ENCODE measurements at regions not wholly inside any gene's neighbourhood (a gene's known extent, or its start where the extent isn't known, plus 50 kb on each side); places are given as distances from the start of the nearest gene placed in this dataset.

DNA sequence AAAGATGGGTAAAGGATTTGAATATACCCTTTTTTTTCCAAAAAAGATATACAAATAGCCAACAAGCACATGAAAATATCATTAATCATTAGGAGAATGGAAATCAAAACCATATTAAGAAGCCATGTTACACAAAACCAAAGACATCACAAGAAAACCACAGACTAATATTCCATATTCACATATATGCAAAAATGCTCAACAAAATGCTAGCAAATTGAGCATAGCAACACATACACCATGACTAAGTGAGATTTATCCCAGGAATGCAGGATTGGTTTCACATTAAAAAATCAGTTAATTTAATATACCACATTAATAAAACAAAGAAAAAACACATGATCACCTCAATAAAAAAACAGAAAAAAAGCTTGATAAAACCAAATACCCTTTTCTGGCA lies 84.7 kb upstream of the LMNTD1 start:
- Histone ChIP-seq H3K4me1 (ENCODE audit: control insufficient read depth, insufficient read depth, low read depth, low read length) (no peaks in the 10 kb centered on the region), H2AFZ (ENCODE audit: low read depth, low read length) (no peak overlapping the region), H2AK5ac (ENCODE audit: low read length, severe bottlenecking) (no peak overlapping the region), H3K18ac (ENCODE audit: low read depth in 1 of 2, low read length in 2 of 2) (no peak overlapping the region), H3K4me2 (ENCODE audit: low read length, poor library complexity, severe bottlenecking) (no peak overlapping the region), H3K9me3 (ENCODE audit: control insufficient read depth, low read length) (peaks cover 5% of the 10 kb centered on the region), H3K27me3 (ENCODE audit: control insufficient read depth in 1 of 2, insufficient read depth in 1 of 2, low read length in 2 of 2) (no peaks in the 10 kb centered on the region), H3K14ac (ENCODE audit: low read length in 2 of 2) (no peak overlapping the region), H3K27ac (ENCODE audit: low read length, poor library complexity, severe bottlenecking) (no peak overlapping the region), H4K91ac (ENCODE audit: low read length) (no peak overlapping the region), H3K4me3 (ENCODE audit: insufficient read depth in 1 of 2, low read depth in 1 of 2, low read length in 2 of 2) (no peak overlapping the region), H2BK120ac (ENCODE audit: low read depth, low read length) (no peak overlapping the region), H3K79me1 (replicated peaks; ENCODE audit: low read length, poor library complexity, severe bottlenecking) (no peaks in the 10 kb centered on the region), H2BK15ac (ENCODE audit: low read depth, poor library complexity, severe bottlenecking) (no peak overlapping the region), H4K8ac (ENCODE audit: low read length) (no peak overlapping the region), H3K23ac (ENCODE audit: low read length in 2 of 2) (no peak overlapping the region), H2BK12ac (ENCODE audit: low read length in 2 of 2) (no peak overlapping the region), H3K4ac (ENCODE audit: low read depth in 1 of 2, low read length in 2 of 2) (no peak overlapping the region), H3K9ac (ENCODE audit: low read length) (no peak overlapping the region), H3K36me3 (ENCODE audit: control insufficient read depth in 1 of 2, insufficient read depth in 2 of 2, low read depth in 1 of 2, low read length in 2 of 2) (no peaks in the 10 kb centered on the region), H2BK5ac (ENCODE audit: low read depth, low read length, poor library complexity, severe bottlenecking) (no peak overlapping the region)
- no peak for DNase-seq

DNA sequence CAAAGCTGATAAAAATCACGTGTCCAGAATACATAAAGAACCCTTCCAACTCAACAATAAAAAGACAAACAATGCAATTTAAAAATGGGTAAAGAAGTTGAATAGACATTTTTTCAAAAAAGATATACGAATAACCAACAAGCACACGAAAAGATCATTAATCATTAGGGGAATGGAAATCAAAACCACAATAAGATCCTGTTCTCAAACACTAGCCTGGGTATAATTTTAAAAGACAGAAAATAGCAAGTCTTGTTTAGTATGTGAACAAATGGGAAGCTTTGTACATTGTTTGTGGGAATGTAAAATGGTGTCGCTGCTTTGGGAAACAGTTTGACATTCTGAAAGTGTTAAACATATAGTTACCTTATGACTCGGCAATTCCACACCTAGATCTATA lies 86.3 kb upstream of the LMNTD1 start:
- no peak overlapping the region for H3K27ac ChIP-seq (ENCODE audit: low read length, poor library complexity, severe bottlenecking)

DNA sequence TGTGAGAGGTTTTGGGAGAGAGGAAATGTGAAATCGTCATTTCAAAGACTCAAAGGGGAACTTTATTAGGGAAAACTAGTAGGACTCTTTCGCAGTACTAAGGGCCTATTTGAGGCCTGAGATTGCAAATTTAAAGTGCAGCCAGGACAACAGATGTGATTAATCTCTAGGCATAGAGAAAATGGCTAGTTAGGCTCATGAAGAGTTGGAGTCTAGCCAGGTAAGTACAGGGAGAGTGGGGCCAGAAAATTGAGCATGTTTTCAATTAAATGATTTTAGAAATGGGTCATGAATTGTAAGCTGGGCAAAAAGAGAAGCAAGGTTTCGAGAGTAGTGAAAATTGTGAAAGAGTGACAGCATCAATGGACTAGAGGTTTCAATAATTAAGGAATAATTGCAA lies 91.9 kb upstream of the LMNTD1 start:
- Histone ChIP-seq H4K8ac (ENCODE audit: low read length) (no peak overlapping the region), H2AFZ (ENCODE audit: low read depth, low read length) (no peak overlapping the region), H2AK5ac (ENCODE audit: low read length, severe bottlenecking) (no peak overlapping the region), H3K4me3 (ENCODE audit: insufficient read depth in 1 of 2, low read depth in 1 of 2, low read length in 2 of 2) (no peak overlapping the region), H3K79me1 (replicated peaks; ENCODE audit: low read length, poor library complexity, severe bottlenecking) (no peaks in the 10 kb centered on the region), H3K27ac (ENCODE audit: low read length, poor library complexity, severe bottlenecking) (no peak overlapping the region), H3K4me2 (ENCODE audit: low read length, poor library complexity, severe bottlenecking) (no peak overlapping the region), H3K14ac (ENCODE audit: low read length in 2 of 2) (no peak overlapping the region), H2BK120ac (ENCODE audit: low read depth, low read length) (no peak overlapping the region), H3K9me3 (ENCODE audit: control insufficient read depth, low read length) (no peaks in the 10 kb centered on the region), H2BK5ac (ENCODE audit: low read depth, low read length, poor library complexity, severe bottlenecking) (no peak overlapping the region), H3K4ac (ENCODE audit: low read depth in 1 of 2, low read length in 2 of 2) (no peak overlapping the region), H2BK15ac (ENCODE audit: low read depth, poor library complexity, severe bottlenecking) (no peak overlapping the region), H4K91ac (ENCODE audit: low read length) (no peak overlapping the region), H3K23ac (ENCODE audit: low read length in 2 of 2) (no peak overlapping the region), H3K18ac (ENCODE audit: low read depth in 1 of 2, low read length in 2 of 2) (no peak overlapping the region), H2BK12ac (ENCODE audit: low read length in 2 of 2) (no peak overlapping the region), H3K9ac (ENCODE audit: low read length) (peak overlapping the region; percentile 74), H3K4me1 (ENCODE audit: control insufficient read depth, insufficient read depth, low read depth, low read length) (peaks cover 3% of the 10 kb centered on the region), H3K27me3 (ENCODE audit: control insufficient read depth in 1 of 2, insufficient read depth in 1 of 2, low read length in 2 of 2) (no peaks in the 10 kb centered on the region), H3K36me3 (ENCODE audit: control insufficient read depth in 1 of 2, insufficient read depth in 2 of 2, low read depth in 1 of 2, low read length in 2 of 2) (no peaks in the 10 kb centered on the region)
- 91% methylated on average over 3 of the region's 3 CpGs for WGBS
- no peak for DNase-seq

More for the DNA sequence above, 86.3 kb upstream of the LMNTD1 start:
- H2BK5ac ChIP-seq (ENCODE audit: low read depth, low read length, poor library complexity, severe bottlenecking): no peak overlapping the region
- peaks cover 5% of the 10 kb centered on the region for H3K9me3 ChIP-seq (ENCODE audit: control insufficient read depth, low read length)
- DNase-seq: no peak
- H3K14ac ChIP-seq (ENCODE audit: low read length in 2 of 2): no peak overlapping the region
- H3K18ac ChIP-seq (ENCODE audit: low read depth in 1 of 2, low read length in 2 of 2): no peak overlapping the region
- H3K27me3 ChIP-seq (ENCODE audit: control insufficient read depth in 1 of 2, insufficient read depth in 1 of 2, low read length in 2 of 2): no peaks in the 10 kb centered on the region
- no peak overlapping the region for H4K8ac ChIP-seq (ENCODE audit: low read length)
- H2AK5ac ChIP-seq (ENCODE audit: low read length, severe bottlenecking): no peak overlapping the region
- no peak overlapping the region for H3K4me2 ChIP-seq (ENCODE audit: low read length, poor library complexity, severe bottlenecking)
- no peaks in the 10 kb centered on the region for H3K36me3 ChIP-seq (ENCODE audit: control insufficient read depth in 1 of 2, insufficient read depth in 2 of 2, low read depth in 1 of 2, low read length in 2 of 2)
- H3K23ac ChIP-seq (ENCODE audit: low read length in 2 of 2): no peak overlapping the region
- no peak overlapping the region for H3K9ac ChIP-seq (ENCODE audit: low read length)
- 80% methylated on average over 2 of the region's 5 CpGs for WGBS
- H2BK120ac ChIP-seq (ENCODE audit: low read depth, low read length): no peak overlapping the region
- H2BK12ac ChIP-seq (ENCODE audit: low read length in 2 of 2): no peak overlapping the region
- H3K4ac ChIP-seq (ENCODE audit: low read depth in 1 of 2, low read length in 2 of 2): no peak overlapping the region
- H2AFZ ChIP-seq (ENCODE audit: low read depth, low read length): no peak overlapping the region
- H3K4me3 ChIP-seq (ENCODE audit: insufficient read depth in 1 of 2, low read depth in 1 of 2, low read length in 2 of 2): no peak overlapping the region
- no peak overlapping the region for H2BK15ac ChIP-seq (ENCODE audit: low read depth, poor library complexity, severe bottlenecking)
- H3K4me1 ChIP-seq (ENCODE audit: control insufficient read depth, insufficient read depth, low read depth, low read length): no peaks in the 10 kb centered on the region
- no peak overlapping the region for H4K91ac ChIP-seq (ENCODE audit: low read length)
- H3K79me1 ChIP-seq (replicated peaks; ENCODE audit: low read length, poor library complexity, severe bottlenecking): no peaks in the 10 kb centered on the region

DNA sequence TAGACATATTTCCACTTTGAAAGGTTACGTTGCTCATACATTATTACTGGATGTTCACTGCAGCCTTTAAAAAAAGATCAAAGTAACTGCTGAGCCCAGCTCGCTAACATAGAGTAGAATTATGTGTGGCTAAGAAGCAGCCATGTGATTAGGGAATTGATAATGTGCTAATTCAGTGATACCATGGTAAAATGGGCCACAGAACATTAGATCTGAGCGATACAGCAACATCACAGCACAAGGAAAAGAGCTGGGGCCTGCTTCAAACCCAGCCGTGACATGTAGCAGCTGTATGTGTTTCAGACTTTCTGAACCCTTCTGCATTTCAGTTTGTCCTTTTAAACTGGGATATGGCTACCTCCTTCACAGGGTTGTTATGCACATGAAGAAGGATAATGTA lies 92.3 kb upstream of the LMNTD1 start:
- no peak overlapping the region for H2BK120ac ChIP-seq (ENCODE audit: low read depth, low read length)
- H3K36me3 ChIP-seq (ENCODE audit: control insufficient read depth in 1 of 2, insufficient read depth in 2 of 2, low read depth in 1 of 2, low read length in 2 of 2): no peaks in the 10 kb centered on the region
- H3K27me3 ChIP-seq (ENCODE audit: control insufficient read depth in 1 of 2, insufficient read depth in 1 of 2, low read length in 2 of 2): no peaks in the 10 kb centered on the region
- H3K18ac ChIP-seq (ENCODE audit: low read depth in 1 of 2, low read length in 2 of 2): no peak overlapping the region
- H3K4me2 ChIP-seq (ENCODE audit: low read length, poor library complexity, severe bottlenecking): no peak overlapping the region
- H3K23ac ChIP-seq (ENCODE audit: low read length in 2 of 2): no peak overlapping the region
- no peak overlapping the region for H2AFZ ChIP-seq (ENCODE audit: low read depth, low read length)
- no peak for DNase-seq
- no peak overlapping the region for H2BK5ac ChIP-seq (ENCODE audit: low read depth, low read length, poor library complexity, severe bottlenecking)
- H2BK15ac ChIP-seq (ENCODE audit: low read depth, poor library complexity, severe bottlenecking): no peak overlapping the region
- no peak overlapping the region for H3K4me3 ChIP-seq (ENCODE audit: insufficient read depth in 1 of 2, low read depth in 1 of 2, low read length in 2 of 2)
- H3K27ac ChIP-seq (ENCODE audit: low read length, poor library complexity, severe bottlenecking): no peak overlapping the region
- no peak overlapping the region for H2AK5ac ChIP-seq (ENCODE audit: low read length, severe bottlenecking)
- peaks cover 3% of the 10 kb centered on the region for H3K4me1 ChIP-seq (ENCODE audit: control insufficient read depth, insufficient read depth, low read depth, low read length)
- H3K4ac ChIP-seq (ENCODE audit: low read depth in 1 of 2, low read length in 2 of 2): no peak overlapping the region
- H3K9me3 ChIP-seq (ENCODE audit: control insufficient read depth, low read length): no peaks in the 10 kb centered on the region
- no peaks in the 10 kb centered on the region for H3K79me1 ChIP-seq (replicated peaks; ENCODE audit: low read length, poor library complexity, severe bottlenecking)
- H4K91ac ChIP-seq (ENCODE audit: low read length): no peak overlapping the region
- H3K14ac ChIP-seq (ENCODE audit: low read length in 2 of 2): no peak overlapping the region
- H2BK12ac ChIP-seq (ENCODE audit: low read length in 2 of 2): no peak overlapping the region
- peak overlapping the region; percentile 74 for H3K9ac ChIP-seq (ENCODE audit: low read length)
- WGBS: 91% methylated on average over 4 of the region's 4 CpGs
- H4K8ac ChIP-seq (ENCODE audit: low read length): no peak overlapping the region
